Peyer's patch (tissue), 4 donors: ENCODE measurements at regions not wholly inside any gene's neighbourhood (a gene's known extent, or its start where the extent isn't known, plus 50 kb on each side); places are given as distances from the start of the nearest gene placed in this dataset.
"Not testable (repeated sequence)": the region's sequence is repeated elsewhere in the genome, so short reads cannot be mapped to it uniquely, and the experiment has no call there.

Source experiments
- CTCF ChIP-seq, 6 experiments: fragments of 450-650 bp in 4 of 6; fragments of 200-600 bp in 2 of 6; sonication (generic) in 1 of 6; IDR thresholded peaks; one replicate each; pipeline ENCODE4 v1.5.1; 2017 to 2019; ENCODE audit warnings: antibody characterized with exemption in 6 of 6, mild to moderate bottlenecking in 3 of 6, moderate library complexity in 1 of 6
- POLR2A ChIP-seq, 2 donors: fragments of 450-650 bp; IDR thresholded peaks; one replicate each; pipeline ENCODE4 v1.5.1; 2017; ENCODE audit warnings: antibody characterized with exemption in 2 of 2, mild to moderate bottlenecking in 2 of 2, moderate library complexity in 2 of 2

- TF ChIP-seq CTCF, POLR2A (IDR thresholded peaks at IDR 0.05): not testable (repeated sequence)
Observed at GRCh38 chr7:65558584-65558983, 184.9 kb downstream of the ZNF92 start.
